HG03280 (cell line): ENCODE measurements at regions not wholly inside any gene's neighbourhood (a gene's known extent, or its start where the extent isn't known, plus 50 kb on each side); places are given as distances from the start of the nearest gene placed in this dataset.

Source experiments
- ATAC-seq: cut with Tn5 transposase; IDR thresholded peaks from one replicate; pipeline ENCODE4 v1.9.1; 2021; ENCODE audit warnings: mild to moderate bottlenecking, moderate library complexity; ENCODE audit not compliant: unreplicated experiment

GRCh38 chr2:217394510-217395351 lies 534.9 kb upstream of the TNP1 start:
- ATAC-seq, result no peak

DNA sequence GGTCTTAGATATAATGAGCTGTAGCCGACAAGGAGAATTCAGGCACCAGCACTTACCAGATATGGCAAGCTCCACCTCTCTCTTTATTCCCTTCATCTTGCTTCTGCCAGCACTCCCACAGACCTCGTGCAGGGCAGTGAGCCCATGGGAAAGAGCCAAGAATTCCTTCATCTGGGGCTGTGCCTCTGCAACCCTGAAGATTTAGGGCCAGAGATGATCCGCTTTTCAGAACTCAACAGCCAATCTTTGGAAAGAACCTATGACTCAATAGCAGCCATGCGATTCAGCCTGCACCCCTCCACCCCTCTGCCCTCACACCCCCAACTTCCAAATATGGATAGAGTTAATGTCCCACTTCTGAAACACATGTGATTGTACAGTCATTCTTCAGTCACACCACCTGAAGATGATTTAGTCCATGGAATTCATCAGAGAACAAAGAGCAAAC lies 533.7 kb upstream of the TNP1 start:
- no peak for ATAC-seq

DNA sequence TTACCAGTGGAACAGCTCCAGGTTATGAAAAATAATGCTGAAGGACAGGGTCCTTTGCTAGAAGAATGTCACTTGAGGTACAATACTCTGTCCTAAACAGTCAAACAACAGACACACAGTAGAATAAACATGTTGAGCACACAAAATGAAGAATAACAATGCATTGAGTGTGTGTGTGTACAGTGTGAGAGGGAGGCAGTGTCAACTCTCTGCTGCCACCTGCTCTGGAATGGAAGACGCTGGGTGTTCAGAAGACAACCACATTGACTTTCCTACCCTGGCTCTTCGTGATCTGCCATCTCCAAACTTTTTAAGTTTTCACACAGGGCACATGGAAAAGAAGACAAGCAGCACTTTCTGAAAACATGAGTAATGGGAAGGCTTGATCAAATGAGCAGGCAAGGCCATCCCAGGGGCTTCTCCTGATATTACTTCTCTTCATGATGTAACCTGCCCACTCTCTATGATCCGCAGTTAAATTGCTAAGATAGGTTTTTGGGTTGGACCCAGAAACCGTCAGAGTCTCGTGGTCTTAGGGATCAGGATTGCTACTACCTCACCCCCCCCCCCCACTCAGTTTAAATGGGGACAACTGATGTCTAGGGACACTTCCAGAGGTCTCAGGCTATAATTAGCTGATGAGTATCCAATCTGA lies 533.2 kb upstream of the TNP1 start:
- ATAC-seq, result no peak

GRCh38 chr2:217387776-217388387 lies 528.0 kb upstream of the TNP1 start:
- no peak for ATAC-seq

DNA sequence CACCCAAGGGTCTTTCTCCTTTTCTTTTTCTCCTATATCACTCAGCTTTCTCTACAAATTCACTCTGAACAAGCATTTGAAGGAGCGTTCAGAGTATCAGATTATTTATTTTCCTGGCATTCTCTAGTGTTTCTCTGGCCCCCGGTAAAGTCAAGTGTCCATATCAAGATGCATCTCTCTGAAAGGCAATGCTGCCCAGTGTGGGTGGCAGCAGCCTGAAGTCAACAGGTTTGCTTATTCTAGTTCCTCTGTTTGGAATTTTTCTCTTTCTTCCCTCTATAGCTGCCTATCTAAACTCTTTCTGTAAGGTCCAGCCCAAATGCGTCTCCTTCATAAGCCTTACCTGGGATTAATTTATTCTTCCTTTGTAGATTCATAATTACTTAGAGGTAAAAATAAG lies 526.2 kb upstream of the TNP1 start:
- ATAC-seq, result no peak

DNA sequence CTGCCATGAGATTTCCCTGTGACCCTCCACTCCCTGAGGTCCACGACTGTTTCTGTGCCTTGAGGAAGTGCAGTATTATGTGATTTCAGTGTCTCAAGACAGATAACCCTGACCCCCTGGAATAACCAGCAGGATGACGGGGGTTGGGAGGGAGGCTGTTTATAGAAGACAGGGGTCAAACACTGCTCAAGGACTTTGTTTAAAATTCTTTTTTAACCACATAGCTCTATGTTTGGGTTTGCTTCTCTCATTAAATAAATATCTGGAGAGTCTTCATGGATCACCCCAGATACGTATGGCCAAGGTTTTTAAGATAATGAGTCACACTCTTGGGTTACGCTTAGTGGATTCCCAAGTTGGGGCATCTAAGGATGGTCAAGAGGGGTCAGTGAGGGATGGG lies 523.8 kb upstream of the TNP1 start:
- ATAC-seq, result no peak

GRCh38 chr2:217382794-217383193 lies 522.9 kb upstream of the TNP1 start:
- no peak for ATAC-seq

DNA sequence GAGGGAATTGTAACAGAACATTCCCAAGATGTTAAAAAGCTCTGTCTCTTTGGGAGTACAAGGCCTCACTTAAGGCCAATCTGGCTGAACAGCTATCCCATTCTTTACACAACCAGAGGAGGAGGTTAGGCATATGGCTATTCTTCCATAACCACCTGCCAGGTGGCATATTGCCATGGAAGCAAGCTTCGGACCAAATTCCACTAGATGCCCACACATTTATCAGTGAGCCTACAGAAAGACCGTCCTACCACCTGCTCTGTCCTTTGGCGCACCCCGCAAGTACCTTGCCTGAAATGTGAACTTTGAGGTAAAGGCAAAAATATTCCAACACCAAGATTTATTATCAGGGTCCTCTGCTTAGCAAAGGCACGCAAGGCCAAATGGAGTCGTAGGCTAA lies 519.9 kb upstream of the TNP1 start:
- ATAC-seq, result no peak

DNA sequence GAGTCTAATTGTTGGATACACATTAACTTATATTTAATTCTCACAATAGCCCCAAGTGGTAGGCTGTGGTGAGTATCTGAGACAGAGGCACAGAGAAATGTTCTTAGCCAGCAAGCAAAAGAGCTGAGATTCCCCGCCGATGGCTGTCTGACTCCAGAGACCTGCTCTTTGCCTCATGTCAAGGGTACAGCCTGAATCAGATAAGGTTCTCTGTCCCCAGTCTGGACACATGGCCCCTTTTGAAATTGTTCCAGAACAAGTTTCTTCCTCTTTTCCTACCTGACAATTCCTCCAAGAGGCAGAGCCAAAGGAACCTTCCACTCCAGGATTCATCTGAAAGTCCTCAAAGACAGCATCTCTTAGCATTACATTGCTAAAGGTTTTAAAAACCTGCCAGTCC lies 512.9 kb upstream of the TNP1 start:
- ATAC-seq, result no peak

DNA sequence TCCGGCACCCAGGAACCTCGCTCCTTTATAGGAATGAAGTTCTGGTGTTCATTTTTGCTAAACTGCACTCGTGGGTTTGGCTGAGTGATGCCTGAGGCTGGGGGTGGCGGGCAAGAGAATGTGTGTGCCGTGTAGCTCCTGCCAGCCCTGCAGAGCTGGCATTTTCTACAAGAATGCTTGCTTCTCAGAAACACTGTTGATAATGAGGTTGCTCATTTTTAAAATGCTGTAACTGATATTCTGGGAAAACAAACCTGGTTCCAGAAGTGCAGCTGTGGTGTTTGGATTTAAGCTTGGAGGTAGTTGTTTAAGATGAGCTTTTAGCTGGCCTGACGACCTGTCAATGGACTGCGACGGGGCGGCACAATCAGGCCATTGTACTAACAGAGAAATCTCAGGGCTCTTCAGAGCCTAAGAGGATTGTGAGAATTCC lies 511.9 kb upstream of the TNP1 start:
- no peak for ATAC-seq

- no peak for ATAC-seq
Observed at GRCh38 chr2:217370391-217370790, 510.5 kb upstream of the TNP1 start.

- ATAC-seq, result no peak
Observed at GRCh38 chr2:217367464-217367863, 507.6 kb upstream of the TNP1 start.

DNA sequence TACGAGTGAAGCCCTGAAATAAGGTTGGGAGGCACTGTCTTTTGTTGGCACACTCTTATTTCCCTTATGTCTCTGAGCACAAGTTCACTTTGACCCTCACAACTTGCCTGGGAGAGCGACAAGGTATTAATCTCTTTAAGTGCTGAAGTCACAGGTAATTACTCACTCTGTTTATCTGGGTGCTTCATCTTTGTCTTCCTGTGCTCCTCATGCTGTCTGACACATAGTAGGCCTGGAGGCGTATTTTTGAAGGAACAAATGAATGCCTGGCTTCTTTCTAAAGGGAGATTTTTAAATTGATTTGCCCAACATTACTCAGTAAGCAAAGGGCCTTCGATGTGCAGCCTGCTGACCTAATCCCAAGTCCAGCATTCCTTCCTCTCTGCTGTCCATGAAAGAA lies 507.1 kb upstream of the TNP1 start:
- ATAC-seq, result no peak

DNA sequence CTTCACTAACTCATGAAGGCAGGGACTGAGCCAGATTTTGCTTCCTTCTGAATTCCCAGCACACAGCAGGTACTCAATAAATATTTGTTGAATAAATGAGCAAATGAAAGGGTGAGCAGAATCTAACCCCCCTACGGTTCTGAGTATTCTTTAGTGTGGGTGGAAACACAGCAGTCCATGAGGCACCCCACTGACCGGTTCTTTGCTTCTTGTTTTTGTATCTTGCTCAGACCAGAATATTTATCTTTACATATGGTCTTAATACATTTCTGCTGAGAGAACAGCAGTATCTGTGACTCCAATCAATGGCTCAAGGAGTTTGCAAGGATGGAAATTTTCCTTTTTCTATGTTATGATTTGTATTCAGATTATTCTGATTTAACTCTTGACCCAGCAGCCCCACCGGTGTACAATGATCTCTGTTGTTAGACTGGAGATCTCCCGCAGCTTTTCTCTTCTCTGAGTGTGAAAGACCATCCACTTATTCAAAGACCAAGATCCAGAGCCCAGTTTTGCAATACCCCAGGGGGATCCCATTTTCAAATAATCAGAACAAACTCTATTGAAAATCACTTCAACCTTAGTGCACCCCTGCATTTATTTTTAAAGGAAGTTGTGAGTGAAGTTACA lies 506.5 kb upstream of the TNP1 start:
- no peak for ATAC-seq

DNA sequence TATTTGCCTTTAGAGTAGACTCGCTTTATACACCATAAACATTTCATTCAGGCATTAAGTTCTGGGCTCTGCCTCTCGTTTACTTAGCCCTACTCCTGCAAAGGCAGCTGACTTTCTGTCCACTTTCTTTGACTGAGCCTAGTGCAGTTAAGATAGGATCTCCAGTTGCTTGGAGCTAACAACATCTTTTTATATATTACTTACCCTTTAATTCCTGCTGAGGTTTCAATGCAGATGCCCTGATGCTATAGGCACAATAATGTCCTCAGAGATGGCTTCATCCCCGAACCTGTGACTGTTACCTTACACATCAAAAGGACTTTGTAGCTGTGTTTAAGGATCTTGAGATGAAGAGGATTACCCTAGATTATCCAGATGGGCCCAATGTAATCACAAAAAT lies 505.8 kb upstream of the TNP1 start:
- ATAC-seq, result no peak

DNA sequence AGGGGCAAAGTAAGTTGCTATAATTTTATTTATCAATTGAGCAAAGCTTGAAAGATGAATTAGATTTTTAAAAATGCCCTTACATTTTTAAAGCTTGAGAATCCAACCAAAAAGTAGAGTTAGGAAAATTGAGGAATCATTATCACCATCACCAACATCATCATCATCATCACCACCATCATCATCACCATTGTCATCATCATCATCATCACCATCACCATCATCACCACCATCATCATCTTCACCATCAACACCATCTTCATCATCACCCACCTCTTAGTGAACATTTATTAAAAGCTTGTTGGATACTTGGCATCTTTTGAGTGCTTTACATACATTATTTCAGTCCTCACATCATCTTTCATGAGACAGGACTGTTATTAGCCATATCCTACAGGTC lies 504.4 kb upstream of the TNP1 start:
- ATAC-seq, result no peak

GRCh38 chr2:217363470-217363869 lies 503.6 kb upstream of the TNP1 start:
- ATAC-seq, result no peak

- no peak for ATAC-seq
Observed at GRCh38 chr2:217362710-217363109, 502.8 kb upstream of the TNP1 start.

GRCh38 chr2:217362286-217362685 lies 502.4 kb upstream of the TNP1 start:
- no peak for ATAC-seq

- no peak for ATAC-seq
Observed at GRCh38 chr2:217361483-217361880, 501.6 kb upstream of the TNP1 start.

DNA sequence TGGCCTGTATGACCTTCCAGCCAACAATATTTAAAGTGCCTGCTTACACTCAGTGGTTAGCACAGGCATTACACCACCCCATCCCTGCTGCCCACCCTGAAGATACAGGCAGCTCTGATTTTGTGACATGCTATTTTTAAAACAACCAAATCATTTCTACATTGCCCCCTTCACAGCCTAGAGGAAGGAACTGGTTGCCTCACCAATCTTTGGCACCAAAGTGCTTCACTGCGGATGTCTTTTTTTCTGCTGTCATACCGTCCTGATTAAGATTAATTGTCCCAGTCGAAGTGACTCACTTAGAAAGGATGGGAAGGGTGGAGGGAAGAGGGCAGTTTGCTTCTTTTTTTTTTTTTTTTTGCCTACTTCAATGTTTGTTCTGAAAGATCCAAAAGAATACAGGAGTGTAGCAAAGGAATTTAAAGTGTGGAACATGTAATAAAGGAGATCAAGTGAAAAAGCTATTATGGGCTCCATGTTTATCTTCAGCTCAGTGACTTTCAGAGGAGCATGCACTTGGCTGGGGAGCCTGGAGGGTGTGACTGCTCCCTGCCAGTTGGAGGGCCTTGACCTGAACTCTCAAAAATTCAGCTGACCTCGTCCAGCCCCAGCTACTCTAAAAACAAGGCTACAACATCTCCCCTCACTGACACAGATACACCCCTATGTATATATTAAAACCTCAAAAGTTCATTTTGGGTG lies 501.1 kb upstream of the TNP1 start:
- no peak for ATAC-seq
